NCI-H774 (cell line): ENCODE measurements at regions not wholly inside any gene's neighbourhood (a gene's known extent, or its start where the extent isn't known, plus 50 kb on each side); places are given as distances from the start of the nearest gene placed in this dataset.

ENCODE experiments used
- DNase-seq: peaks from one replicate; lab custom pipeline; 2025; lab: John Stamatoyannopoulos, UW

DNA sequence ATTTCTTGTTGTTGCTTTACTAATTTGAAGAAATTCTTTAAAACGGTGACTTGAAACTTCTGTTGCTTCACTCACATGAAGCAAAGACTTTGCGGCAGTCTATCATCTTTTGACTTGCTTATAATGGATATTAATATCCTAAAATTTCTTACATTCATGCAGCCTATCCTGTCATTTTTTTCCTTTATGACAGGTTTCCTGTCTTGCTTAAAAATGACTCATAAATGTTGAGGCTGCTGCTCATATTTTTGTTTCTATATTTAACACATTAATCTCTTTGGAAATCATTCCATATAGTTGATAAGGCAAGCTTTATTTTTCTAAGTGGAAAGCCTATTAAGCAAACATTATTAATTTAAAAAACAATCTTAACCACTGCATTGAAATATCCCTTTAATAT, 176.6 kb upstream of the GALNTL6 start:
- DNase-seq, result no peak

DNA sequence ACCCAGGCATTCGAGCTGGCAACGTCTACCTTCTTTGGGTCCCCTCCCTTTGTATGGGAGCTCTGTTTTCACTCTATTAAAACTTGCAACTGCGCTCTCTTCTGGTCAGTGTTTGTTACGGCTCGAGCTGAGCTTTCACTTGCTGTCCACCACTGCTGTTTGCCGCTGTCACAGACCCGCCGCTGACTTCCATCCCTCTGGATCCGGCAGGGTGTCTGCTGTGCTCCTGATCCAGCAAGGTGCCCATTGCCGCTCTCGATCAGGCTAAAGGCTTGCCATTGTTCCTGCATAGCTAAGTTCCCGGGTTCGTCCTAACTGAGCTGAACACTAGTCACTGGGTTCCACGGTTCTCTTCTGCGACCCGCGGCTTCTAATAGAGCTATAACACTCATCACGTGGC, 183.5 kb upstream of the GALNTL6 start:
- no peak for DNase-seq

DNA sequence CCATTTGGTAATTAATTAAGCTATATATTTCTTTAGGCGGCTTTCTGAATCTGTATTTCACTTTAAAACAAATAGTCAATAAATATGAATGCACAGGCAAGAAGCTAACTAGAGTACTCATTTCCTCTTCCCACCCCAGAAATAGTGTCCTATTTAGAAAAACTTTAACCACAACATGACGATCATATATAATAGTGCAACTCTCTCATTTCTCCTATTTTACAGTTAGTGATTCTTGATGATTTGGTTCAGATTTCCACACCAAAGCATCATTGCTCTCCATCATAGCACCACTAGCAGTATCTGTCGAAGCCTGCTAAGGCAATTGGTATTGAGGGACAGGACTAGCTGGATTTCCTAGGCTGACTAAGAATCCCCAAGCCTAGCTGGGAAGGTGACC, 184.0 kb upstream of the GALNTL6 start:
- DNase-seq, result no peak

DNA sequence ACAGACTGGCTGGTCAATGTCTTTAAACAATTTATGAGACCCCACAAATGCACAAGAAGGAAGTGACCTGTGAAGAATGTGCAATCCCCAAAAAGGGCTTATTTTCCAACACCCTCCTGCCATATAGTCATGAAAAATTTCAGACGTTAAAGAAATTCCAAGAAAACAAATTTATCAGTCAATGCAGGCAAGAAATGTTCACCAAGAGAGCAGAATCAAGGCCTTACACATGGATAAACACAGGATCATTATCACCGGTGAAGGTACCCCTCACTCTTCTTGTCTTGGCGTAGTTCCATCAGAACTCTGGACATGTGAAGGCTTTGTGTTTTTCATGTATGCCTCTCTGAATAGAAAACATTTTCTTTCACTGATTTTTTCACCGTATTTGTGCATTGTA, 186.7 kb upstream of the GALNTL6 start:
- DNase-seq, result no peak

DNA sequence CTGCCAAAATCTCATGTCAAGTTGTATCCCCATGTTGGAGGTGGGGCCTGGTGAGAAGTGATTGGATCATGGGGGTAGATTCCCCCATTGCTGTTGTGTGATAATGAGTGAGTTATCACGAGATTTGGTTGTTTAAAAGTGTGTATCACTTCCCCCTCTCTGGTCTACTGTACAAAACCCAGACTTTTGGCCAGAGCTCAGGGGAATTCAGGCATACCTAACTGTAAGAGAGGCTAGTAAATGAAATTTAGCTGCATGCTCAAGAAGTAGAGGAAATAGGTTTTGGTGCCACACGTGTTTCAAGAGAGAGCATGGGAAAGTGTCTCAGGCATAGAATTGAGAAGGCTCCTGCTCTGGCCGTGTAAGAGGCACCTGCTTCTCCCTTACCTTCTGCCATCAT, 190.5 kb upstream of the GALNTL6 start:
- DNase-seq, result no peak

DNA sequence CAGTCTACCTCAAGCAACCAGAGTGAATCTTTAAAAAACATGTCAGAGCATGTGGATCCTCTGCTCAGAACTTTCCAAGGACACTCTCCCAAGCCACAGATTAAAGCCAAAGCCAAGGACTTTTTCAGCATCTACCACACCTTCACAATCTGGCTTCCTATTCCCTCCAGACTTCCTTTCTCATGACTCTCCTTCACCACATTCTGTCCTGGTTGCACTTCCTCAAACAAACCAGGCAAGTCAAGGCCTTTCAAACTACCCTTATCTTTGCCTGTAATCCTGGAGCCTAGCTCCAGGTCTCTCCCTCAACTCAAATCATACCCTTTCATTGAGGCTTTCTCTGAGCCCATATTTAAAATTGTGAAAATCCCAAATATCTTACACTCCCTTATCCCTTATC, 191.6 kb upstream of the GALNTL6 start:
- DNase-seq, result no peak

DNA sequence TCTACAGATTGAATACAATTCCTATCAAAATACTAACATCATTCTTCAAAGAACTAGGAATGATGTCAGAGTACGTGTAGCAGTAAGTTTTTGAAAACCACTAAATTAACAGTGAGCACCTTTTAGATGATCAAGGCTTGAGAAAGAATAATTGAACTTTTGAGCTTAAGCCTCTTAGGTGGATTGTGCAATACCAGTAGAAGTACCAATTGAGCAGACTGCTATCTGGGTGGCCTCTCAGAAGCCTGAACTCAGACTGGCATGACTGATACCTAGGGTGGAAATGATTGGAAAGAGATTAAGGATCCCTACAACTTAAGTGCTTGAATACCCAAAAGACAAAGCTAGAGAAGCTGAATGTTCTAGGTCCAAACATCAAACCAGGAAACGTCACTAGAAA, 200.3 kb upstream of the GALNTL6 start:
- no peak for DNase-seq

DNA sequence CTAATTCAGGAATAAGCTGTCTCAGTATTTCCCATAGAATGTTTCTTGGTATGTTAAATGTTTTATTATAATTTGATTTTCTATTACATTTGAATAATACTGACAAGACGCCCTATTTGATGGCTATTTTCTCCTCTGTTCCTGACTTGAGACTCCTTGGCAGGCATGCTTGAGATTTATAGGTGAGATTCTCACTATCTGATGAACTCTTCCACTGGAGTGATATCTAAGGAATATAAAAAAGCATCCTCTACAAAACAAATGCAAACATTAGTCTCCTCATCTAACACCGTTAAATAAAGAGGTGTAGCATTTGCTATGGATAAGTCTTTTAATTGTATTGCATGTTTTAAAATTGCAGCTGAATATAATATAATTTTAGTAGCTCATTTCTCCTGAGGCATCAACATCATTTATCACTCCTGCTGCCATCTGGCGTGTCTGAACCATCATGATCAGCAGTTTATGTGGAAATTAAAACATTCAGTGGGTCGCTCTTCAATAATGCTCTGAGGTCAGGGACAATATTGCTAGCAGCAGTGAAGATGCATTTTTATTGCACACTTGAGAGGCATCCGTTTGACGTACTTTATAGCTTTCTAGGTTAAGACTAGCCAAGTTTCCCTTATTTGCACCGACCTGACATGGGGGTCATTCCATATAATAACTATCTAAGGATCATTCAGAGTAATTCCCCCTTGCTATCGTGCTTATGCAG, 210.4 kb upstream of the GALNTL6 start:
- no peak for DNase-seq

DNA sequence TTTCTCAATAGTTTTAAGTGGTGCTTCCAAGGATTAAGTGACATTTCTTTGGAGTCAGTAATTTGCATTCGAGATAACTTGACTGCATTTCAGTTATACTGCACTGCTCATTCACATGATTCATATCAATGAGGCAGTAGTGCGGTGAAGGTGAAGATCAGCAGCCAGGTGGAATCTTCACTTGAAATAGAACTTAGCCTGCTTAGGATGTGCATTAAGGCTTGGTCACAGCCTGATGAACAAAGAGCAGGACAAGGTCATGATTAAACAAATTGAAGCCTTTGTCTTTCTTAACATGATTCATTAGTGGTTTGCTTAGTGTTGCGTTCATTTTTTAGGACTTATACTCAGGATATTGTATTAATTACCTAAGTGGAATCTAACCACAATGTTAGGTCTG, 212.1 kb upstream of the GALNTL6 start:
- no peak for DNase-seq

DNA sequence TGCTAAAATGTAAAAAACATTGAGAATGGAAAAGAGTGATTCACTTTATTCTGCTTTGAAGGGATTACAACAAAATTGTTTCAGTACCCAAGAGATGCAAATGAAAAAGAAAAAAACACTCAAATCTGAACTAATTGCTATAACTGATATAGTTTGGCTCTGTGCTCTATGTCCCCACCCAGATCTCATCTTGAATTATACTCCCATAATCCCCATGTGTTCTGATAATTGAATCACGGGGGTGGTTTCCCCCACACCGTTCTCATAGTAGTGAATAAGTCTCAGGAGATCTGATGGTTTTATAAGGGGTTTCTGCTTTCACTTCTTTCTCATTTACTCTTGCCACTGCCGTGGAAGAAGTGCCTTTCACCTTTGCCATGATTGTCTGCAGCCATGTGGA, 213.6 kb upstream of the GALNTL6 start:
- no peak for DNase-seq

DNA sequence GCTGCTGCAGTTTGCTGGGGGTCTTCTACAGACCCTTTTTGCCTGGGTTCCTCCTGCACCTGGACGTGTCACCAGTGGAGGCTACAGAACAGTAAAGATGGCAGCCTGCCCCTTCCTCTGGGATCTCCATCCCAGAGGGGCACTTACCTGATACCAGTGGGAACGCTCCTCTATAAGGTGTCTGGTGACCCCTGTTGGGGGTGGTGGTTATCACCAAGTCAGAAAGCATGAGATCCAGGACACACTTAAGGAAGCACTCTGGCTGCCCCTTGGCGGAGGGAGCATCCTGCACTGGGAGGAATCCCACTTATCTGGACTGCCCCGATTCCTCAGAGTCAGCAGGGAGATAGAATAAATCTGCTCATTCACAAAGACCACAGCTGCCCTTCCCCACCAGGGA, 218.9 kb upstream of the GALNTL6 start:
- no peak for DNase-seq

DNA sequence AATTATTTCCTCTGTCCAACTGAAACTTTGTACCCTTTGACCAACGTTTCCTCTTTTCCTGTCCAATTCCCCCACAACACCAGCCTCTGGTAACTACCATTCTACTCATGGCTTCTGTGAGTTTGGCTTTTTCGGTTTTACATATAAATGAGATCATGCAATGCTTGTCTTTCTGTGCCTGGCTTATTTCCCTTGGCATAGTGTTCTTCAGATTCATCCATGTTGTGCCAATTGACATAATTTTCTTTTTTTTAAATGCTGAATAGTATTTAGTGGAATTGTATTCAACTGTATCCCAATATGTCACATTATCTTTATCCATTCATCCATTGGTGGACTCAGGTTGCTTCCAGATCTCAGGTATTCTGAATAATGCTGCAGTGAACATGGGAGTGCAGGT, 222.5 kb upstream of the GALNTL6 start:
- no peak for DNase-seq

DNA sequence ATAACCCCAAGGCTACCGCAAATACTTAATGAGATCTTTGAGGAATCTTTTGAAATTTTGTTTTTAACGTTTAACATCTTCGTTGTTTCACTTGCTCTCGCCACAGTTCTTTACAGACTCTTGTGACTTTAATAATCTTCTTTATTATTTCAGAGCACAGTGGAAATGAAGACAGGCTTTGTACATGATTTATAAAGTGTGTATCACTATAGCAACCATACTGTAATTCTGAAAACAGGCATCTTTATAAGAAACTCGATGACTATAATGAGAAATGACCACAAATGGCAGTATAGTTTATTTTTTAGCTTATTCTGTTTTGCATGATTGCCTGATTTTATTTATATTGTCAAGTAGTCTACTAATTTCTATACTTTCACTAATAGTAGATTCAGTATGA, 224.4 kb upstream of the GALNTL6 start:
- no peak for DNase-seq

DNA sequence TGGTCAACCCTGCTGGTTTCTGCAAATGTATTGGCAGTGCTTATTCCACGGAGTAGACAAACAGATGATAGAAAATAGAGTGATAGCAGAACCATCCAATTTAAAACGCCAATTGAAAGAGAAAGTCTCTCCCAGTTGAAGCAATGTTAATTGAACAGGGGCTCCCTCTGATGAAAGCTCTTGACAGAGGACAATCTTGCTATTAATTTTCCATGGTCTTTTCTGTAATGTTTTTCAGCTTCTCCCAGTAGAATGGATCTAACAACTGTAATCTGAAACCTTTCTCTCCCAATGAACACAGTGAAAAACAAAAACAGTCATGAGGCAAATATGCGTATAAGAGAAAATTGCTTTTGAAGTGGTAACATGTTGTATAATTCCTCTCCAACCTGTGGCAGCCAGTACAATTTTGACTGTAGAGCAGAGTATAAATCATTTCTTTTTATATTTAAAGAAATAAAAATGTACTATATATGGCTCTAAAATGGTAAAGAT, 225.1 kb upstream of the GALNTL6 start:
- no peak for DNase-seq

DNA sequence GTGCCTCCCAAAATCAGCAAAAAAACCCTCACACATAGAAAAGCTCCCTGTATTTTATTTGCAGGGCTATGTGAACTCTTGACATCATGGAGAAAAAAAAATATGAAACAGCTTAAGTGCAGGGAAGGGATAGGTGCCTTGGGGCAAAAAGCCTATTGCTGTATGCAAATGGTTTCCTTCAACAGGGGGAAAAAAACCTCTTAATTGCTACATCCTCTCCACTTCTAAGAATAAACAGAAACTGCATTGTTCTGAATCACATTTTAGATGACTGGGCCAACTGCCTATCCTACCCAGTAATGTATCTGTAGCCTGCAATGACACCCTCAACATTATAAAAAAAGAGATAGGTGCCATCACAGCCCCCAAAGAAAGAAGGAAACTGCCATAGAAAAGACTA, 229.4 kb upstream of the GALNTL6 start:
- no peak for DNase-seq

DNA sequence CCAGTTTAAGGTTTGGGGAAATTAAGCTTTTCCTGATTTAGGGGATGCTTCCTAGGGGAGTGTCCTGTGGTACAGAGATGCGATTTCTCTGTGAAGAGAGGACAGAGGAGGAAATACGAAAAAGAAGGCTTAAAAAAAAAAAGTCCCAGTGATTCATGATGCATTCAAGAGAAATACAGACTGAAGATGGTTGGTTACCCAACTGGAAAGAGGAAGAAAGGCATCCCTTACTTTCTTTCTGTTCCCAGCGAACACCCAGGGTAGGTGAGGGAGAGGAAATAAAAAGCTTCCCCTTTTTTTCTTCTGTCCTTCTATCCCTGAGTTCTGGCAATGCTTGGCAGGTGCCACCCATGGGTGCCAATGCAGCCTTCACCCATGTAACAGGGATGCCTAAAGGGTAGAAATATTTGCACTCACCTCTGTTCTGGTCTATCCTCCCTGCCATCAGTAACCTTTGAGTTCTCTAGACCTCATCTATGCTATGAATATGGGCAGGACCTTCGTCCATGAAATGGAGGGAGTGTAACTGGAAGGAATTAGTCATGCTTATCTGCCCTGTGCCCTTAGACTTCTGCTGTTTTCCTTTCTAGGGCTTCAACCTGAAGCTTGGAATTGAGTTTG, 230.1 kb upstream of the GALNTL6 start:
- no peak for DNase-seq

DNA sequence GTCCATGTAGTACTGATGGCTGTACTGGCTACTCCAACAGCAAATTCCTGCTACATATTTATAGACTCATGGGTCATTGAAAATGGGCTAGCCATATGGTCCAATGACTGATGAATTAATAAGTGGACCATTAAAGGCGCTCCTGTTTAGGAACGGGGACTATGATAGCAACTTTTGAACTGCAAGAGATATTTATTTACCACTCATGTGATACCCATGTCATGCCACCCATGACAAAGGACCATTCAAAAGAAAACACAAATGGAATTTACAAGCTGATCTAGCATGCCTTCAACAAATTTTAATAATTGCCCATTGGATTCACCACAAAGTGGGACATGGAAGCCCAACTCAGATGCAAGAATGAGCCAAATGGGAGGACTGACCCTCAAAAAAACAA, 240.0 kb upstream of the GALNTL6 start:
- no peak for DNase-seq

DNA sequence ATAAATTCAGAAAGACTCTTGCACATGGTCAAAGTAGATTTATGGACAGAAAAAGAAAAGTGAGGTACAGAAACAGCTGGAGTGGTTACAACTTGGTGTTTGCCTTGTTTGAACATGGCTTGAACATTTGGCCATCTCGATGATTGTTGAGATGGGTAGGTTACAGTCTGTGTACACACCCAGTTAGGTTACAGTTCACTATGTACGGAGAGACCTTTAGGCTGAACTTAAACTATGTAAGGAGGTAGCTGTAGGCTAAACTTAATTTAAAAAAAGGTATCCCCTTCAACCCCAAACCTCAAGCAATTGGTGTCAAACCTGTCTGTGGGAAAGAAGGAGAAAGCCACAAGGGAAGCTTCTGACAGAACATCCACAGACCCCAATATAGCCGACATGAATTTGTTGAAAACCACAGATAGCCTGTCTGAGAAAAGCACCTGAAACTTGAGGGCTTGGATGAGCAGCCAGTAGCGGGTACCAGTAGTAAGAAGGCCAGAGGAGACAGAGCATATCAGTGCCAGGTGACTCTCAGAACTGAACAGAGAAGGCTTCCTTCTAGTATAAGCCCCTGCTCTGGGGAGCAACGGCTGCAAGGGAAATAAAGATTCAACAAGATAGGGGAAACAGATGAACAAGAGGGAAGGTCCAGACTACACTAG, 247.9 kb upstream of the GALNTL6 start:
- no peak for DNase-seq

DNA sequence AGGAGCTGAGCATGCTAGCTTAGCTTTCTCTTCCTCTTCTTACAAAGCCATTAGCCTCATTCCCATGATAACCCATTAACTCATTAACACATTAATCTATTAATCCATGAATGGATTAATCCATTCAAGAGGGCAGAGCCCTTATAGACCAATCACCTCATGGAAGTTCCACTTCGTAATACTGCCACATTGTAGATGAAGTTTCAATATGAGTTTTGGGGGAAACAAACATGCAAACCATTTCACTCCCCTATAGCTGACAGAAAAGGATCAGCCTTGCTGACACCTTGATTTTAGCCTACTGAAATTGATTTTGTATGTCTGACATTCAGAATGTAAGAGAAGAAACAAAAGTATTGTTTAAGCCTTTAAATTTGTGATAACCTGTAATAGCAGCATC, 251.8 kb upstream of the GALNTL6 start:
- no peak for DNase-seq

DNA sequence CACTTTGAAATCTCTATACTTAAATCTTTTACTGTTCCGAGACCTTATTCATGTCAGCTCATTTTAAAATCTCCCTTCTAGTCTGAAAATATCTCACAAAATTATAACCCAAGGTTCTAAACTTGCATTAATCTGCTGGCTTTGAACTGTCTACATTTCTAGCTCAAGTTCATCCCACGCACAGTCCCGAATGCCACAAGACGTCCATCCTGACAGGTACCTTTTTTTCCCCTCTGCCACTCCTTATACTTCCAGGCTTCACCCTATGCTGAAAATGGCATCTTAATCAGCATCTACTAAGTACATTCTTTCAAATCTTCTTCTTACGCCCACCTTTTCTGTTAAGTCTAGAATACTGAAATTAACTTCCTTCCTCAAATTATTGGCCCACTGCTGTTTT, 259.2 kb upstream of the GALNTL6 start:
- DNase-seq, result no peak

DNA sequence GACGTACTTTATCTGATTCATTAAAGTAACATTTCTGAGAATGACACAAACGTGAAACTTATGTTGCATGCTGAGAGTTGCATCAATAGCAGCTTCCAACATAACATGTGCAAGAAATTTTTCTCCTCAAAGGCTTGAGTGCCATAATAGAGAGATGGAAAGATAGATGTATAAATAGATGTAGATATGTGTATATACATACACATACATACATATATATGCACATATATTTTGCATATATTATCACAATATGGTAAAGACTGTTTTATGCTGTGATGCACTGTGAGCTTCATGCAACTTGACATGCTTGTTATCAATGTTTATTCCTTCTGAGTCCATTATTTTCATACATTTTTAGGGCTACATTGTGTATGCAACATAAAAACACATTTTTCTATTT, 270.6 kb upstream of the GALNTL6 start:
- no peak for DNase-seq

DNA sequence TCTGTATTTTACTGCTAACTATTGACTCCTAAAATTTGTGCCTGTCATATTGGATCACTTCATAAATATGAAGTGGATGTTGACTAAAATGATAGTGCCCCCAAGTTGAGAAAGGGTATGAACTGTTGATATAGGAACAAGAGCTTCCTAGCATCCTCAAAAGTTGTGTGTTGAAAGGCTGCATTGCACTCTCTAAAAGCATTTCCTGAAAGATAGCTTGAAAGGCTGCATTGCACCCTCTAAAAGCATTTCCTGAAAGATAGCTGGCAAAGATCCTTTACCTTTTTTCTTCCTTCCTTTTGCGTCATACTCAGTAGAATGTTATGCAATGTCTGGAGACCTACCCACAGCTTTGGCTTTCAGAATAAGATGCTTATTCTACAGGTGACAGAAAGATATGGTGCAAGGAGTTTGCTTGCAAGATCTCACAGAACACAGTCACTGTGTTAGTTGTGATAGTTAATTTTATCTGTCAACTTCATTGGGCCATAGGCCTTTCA, 274.6 kb upstream of the GALNTL6 start:
- no peak for DNase-seq

DNA sequence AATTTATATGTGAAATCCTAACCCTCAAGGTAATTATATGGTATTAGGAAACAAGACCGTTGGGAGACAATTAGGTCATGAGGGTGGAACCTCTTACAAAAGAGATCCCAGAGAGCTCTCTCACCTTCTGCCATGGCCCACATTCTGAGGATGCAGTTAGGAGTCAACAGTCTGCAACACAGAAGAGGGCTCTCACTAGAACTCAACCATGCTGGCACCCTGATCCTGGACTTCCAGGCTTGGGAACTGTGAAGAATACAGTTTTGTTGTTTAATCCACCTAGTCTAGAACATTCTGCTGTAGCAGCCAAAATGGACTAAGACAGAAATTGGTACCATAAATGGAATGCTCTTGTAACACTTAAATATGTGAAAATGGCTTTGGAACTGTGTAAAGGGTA, 278.8 kb upstream of the GALNTL6 start:
- DNase-seq, result no peak
